Caco-2 (cell line): ENCODE measurements at regions not wholly inside any gene's neighbourhood (a gene's known extent, or its start where the extent isn't known, plus 50 kb on each side); places are given as distances from the start of the nearest gene placed in this dataset.

ENCODE experiments used
- BruUV-seq: library from RNA; stranded (reverse); fragments of 400-500 nt; replicated peaks from 2 replicates; lab custom pipeline; 2021; lab: Mats Ljungman, UMichigan
- CTCF ChIA-PET: fragments of 300-600 bp; sonication (Branson Sonifier 250); formaldehyde crosslinking; loops from one replicate; lab custom pipeline; 2022; ENCODE audit warnings: antibody characterized with exemption; lab: Charles Lee
- POLR2A ChIA-PET: fragments of 300-600 bp; sonication (Branson Sonifier 250); formaldehyde crosslinking; loops from one replicate; lab custom pipeline; 2022; ENCODE audit warnings: antibody characterized with exemption; lab: Charles Lee
- DNase-seq, 2 experiments: peaks; one replicate each; pipeline versions ENCODE4 v3.0.0 to v3.0.0-alpha.2; 2020 to 2022
- H3K27me3 ChIP-seq: replicated peaks from 2 replicates; pipeline ENCODE4 v1.6.0; 2011; ENCODE audit warnings: low read length; ENCODE audit not compliant: control insufficient read depth, insufficient read depth
- H3K36me3 ChIP-seq: 2 replicates; pipeline ENCODE4 v1.5.1; 2011; ENCODE audit warnings: low read length; ENCODE audit not compliant: control insufficient read depth, insufficient read depth
- H3K4me1 ChIP-seq: fragments of 250-450 bp; sonication (Bioruptor Pico); 2 replicates; pipeline ENCODE4 v1.5.1; 2020; ENCODE audit warnings: mild to moderate bottlenecking
- H3K4me3 ChIP-seq: 2 replicates; pipeline ENCODE4 v1.5.1; 2011; ENCODE audit warnings: low read depth, mild to moderate bottlenecking, control low read depth, low read length
- H3K9me3 ChIP-seq: fragments of 250-450 bp; sonication (Bioruptor Pico); 2 replicates; pipeline ENCODE4 v1.5.1; 2020; ENCODE audit warnings: mild to moderate bottlenecking, moderate library complexity
- H3K27ac Mint-ChIP-seq: one replicate; pipeline ENCODE4 v1.8.0; 2022; ENCODE audit warnings: mixed read lengths; ENCODE audit not compliant: unreplicated experiment
- H3K27me3 Mint-ChIP-seq: one replicate; pipeline ENCODE4 v1.8.0; 2022; ENCODE audit warnings: mixed read lengths; ENCODE audit not compliant: insufficient read depth, unreplicated experiment
- H3K36me3 Mint-ChIP-seq: one replicate; pipeline ENCODE4 v1.8.0; 2022; ENCODE audit warnings: mild to moderate bottlenecking, mixed read lengths; ENCODE audit not compliant: insufficient read depth, unreplicated experiment
- H3K4me1 Mint-ChIP-seq: one replicate; pipeline ENCODE4 v1.8.0; 2022; ENCODE audit warnings: low read depth, mixed read lengths; ENCODE audit not compliant: unreplicated experiment
- H3K4me3 Mint-ChIP-seq: one replicate; pipeline ENCODE4 v1.8.0; 2022; ENCODE audit warnings: mild to moderate bottlenecking, moderate library complexity, mixed read lengths; ENCODE audit not compliant: unreplicated experiment
- H3K9me3 Mint-ChIP-seq: one replicate; pipeline ENCODE4 v1.8.0; 2022; ENCODE audit warnings: mixed read lengths; ENCODE audit not compliant: unreplicated experiment
- intact Hi-C: fragments of 100-400 bp; cut with micrococcal nuclease; formaldehyde crosslinking; loops from one replicate; pipeline ENCODE4 v1.10.0; 2022; ENCODE audit not compliant: unreplicated experiment
- TF ChIP-seq, protein P1 (sequence below), 2 experiments: fragments of 200-600 bp in 1 of 2; IDR thresholded peaks; 1 replicate in 1 of 2; 2 replicates in 1 of 2; pipeline versions ENCODE4 v1.5.1 to v1.8.0; 2011 to 2022; ENCODE audit warnings: antibody characterized with exemption in 1 of 2, control low read depth in 1 of 2, inconsistent platforms in 1 of 2, low read depth in 1 of 2, low read length in 1 of 2, mild to moderate bottlenecking in 1 of 2, moderate library complexity in 1 of 2; ENCODE audit not compliant: insufficient read depth in 1 of 2, severe bottlenecking in 1 of 2, unreplicated experiment in 1 of 2

DNA sequence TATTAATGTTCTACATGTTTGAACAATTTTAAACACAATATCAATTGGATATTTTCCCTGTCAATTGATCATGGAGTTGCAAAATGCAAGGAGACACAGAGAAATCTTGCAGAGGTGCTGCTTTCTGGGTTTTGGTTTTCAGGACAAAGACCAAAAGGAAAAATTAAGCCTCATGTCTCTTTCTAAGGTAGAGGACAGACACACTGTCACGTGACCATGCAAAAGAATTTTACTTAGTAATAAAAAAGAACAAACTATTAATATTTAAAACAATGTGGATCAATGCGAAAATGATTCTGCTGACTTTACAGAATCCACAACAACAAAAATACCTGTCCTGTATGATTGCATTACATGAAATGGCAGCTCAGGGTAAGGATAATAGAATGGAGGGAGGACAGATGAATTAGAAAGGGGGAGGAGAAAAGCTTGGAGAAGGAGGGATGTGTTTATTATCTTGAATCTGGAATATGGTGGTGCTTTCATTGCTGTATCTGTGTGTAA lies 493.7 kb upstream of the NUPR2 start:
- H3K36me3 ChIP-seq: no peaks in the 10 kb centered on the region
- H3K9me3 ChIP-seq: no peaks in the 10 kb centered on the region
- intact Hi-C loops: no loop called here
- ChIA-PET CTCF (no interaction called here), POLR2A (no interaction called here)
- TF ChIP-seq, protein P1, sequence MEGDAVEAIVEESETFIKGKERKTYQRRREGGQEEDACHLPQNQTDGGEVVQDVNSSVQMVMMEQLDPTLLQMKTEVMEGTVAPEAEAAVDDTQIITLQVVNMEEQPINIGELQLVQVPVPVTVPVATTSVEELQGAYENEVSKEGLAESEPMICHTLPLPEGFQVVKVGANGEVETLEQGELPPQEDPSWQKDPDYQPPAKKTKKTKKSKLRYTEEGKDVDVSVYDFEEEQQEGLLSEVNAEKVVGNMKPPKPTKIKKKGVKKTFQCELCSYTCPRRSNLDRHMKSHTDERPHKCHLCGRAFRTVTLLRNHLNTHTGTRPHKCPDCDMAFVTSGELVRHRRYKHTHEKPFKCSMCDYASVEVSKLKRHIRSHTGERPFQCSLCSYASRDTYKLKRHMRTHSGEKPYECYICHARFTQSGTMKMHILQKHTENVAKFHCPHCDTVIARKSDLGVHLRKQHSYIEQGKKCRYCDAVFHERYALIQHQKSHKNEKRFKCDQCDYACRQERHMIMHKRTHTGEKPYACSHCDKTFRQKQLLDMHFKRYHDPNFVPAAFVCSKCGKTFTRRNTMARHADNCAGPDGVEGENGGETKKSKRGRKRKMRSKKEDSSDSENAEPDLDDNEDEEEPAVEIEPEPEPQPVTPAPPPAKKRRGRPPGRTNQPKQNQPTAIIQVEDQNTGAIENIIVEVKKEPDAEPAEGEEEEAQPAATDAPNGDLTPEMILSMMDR (IDR thresholded peaks at IDR 0.05; ENCODE audit: insufficient read depth in 1 of 2, low read depth in 1 of 2, low read length in 1 of 2, severe bottlenecking in 1 of 2, unreplicated experiment in 1 of 2): no peak
- no peaks in the 10 kb centered on the region for H3K27me3 Mint-ChIP-seq
- H3K4me1 Mint-ChIP-seq: no peaks in the 10 kb centered on the region
- no peak overlapping the region for H3K4me3 ChIP-seq
- no peaks in the 10 kb centered on the region for H3K4me1 ChIP-seq
- no peak overlapping the region for H3K4me3 Mint-ChIP-seq
- H3K36me3 Mint-ChIP-seq: no peaks in the 10 kb centered on the region
- no peaks in the 10 kb centered on the region for H3K27me3 ChIP-seq
- no peak overlapping the region for H3K27ac Mint-ChIP-seq
- no peak for DNase-seq
- BruUV-seq: no TSS peak
- H3K9me3 Mint-ChIP-seq: peaks cover 56% of the 10 kb centered on the region

DNA sequence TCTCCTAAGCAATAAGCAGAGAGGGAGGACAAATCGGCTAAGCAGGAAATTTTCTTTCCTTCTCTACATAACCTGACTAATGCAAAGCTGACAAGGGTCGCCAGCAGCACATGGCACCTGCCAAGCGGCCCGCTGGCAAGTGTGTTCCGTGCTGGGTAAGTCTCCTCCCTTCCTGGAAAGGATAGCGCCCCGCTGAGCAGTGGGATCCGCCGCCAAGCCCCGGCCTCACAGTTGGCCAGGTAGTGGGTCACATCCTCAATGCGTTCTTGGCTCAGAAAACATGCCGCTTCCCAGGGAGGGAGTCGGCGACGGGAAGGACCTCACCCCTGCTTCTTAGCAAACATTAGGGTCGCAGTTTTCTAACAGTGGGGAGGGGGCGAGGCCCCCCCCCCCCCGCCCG lies 488.9 kb upstream of the NUPR2 start:
- H3K4me1 ChIP-seq: no peaks in the 10 kb centered on the region
- intact Hi-C loops: no loop called here
- CTCF ChIA-PET: no interaction called here
- POLR2A ChIA-PET: no interaction called here
- Mint-ChIP-seq H3K27ac (no peak overlapping the region), H3K36me3 (no peaks in the 10 kb centered on the region), H3K9me3 (peaks cover 54% of the 10 kb centered on the region), H3K4me1 (no peaks in the 10 kb centered on the region), H3K27me3 (no peaks in the 10 kb centered on the region), H3K4me3 (no peak overlapping the region)
- H3K4me3 ChIP-seq: no peak overlapping the region
- DNase-seq: no peak
- no peaks in the 10 kb centered on the region for H3K36me3 ChIP-seq
- no peaks in the 10 kb centered on the region for H3K9me3 ChIP-seq
- H3K27me3 ChIP-seq: no peaks in the 10 kb centered on the region
- BruUV-seq: no TSS peak
- TF ChIP-seq, protein P1 (IDR thresholded peaks at IDR 0.05; ENCODE audit: insufficient read depth in 1 of 2, low read depth in 1 of 2, low read length in 1 of 2, severe bottlenecking in 1 of 2, unreplicated experiment in 1 of 2): no peak

DNA sequence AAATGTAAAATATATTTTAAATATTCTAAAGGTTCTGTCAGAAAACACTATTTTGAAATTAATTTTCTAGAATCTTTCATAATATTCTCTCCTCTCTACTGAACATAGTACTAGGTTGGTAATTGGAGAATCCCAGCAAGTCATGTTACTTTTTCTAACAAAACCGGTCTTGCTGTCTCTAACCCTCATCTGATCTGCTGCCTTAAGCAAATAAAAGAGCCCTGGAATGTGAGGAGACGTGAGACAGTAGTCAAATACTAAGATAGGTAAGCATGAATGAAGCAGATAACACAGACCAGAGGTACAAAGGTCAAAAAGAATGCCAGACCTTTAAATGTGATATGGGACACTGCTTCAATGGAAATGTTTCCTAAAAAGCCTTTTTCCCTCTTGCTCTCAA lies 462.4 kb upstream of the NUPR2 start:
- H3K9me3 Mint-ChIP-seq: peaks cover 54% of the 10 kb centered on the region
- H3K27ac Mint-ChIP-seq: no peak overlapping the region
- intact Hi-C loops: no loop called here
- no peak overlapping the region for H3K4me3 Mint-ChIP-seq
- Histone ChIP-seq H3K4me3 (no peak overlapping the region), H3K9me3 (peaks cover 18% of the 10 kb centered on the region), H3K27me3 (no peaks in the 10 kb centered on the region), H3K4me1 (peaks cover 12% of the 10 kb centered on the region), H3K36me3 (no peaks in the 10 kb centered on the region)
- no peaks in the 10 kb centered on the region for H3K36me3 Mint-ChIP-seq
- ChIA-PET CTCF (no interaction called here), POLR2A (no interaction called here)
- no TSS peak for BruUV-seq
- peak; percentile 48 to 51 for DNase-seq
- no peaks in the 10 kb centered on the region for H3K4me1 Mint-ChIP-seq
- H3K27me3 Mint-ChIP-seq: no peaks in the 10 kb centered on the region
- TF ChIP-seq, protein P1 (IDR thresholded peaks at IDR 0.05; ENCODE audit: insufficient read depth in 1 of 2, low read depth in 1 of 2, low read length in 1 of 2, severe bottlenecking in 1 of 2, unreplicated experiment in 1 of 2): no peak
